ENCODE measurements at regions not wholly inside any gene's neighbourhood (a gene's known extent, or its start where the extent isn't known, plus 50 kb on each side); places are given as distances from the start of the nearest gene placed in this dataset.

GRCh38 chr5:114977979-114978573, 191.6 kb downstream of the TRIM36 start:
- intact Hi-C loops (cut with DNase I), result no loop called here
- ATAC-seq (ENCODE audit: poor library complexity), result no peak
- DNase-seq, result no peak

DNA sequence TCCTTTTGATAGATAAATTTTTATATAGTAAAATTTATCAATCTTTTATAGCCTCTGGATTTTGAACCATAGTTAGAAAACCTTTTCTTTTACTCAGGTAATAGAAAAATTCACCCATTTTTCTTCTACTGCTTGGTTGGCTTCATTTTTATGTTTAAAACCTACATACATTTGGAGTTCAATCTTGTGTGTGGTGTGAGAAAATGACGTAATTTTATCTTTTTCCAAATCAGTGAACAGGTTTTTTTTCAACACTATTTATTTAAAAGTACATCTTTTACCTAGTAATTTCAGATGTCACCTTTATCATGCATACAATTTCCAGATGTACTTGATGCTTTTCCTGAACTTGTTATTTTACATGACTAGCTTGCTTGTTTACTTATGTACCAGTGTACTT, 200.2 kb downstream of the TRIM36 start:
- intact Hi-C loops (cut with DNase I), result no loop called here
- DNase-seq, result no peak
- ATAC-seq (ENCODE audit: poor library complexity), result no peak

DNA sequence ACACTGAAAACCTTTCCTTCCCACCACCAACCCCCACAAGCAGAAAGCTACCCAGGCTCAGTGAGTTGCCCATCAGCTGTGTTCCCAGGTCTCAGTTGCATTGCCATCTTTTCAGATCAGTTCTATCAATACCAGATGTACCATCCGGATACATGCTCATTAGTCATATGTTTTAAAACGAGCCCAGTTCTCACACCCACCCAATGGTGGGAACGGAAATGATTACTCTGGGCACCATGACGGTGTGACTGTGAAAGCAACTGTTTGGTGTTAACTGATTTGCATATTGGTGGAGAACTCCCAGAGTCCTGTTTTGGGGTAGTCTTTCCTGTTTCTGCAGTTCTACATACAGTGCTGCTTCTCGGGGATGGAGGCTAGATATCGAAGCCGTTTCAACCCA, 212.3 kb downstream of the TRIM36 start:
- no peak for ATAC-seq (ENCODE audit: poor library complexity)
- no peak for DNase-seq
- intact Hi-C loops (cut with DNase I), result no loop called here

GRCh38 chr5:114953565-114953964, 216.1 kb downstream of the TRIM36 start:
- DNase-seq, result no peak
- ATAC-seq (ENCODE audit: poor library complexity), result no peak
- intact Hi-C loops (cut with DNase I), result no loop called here

DNA sequence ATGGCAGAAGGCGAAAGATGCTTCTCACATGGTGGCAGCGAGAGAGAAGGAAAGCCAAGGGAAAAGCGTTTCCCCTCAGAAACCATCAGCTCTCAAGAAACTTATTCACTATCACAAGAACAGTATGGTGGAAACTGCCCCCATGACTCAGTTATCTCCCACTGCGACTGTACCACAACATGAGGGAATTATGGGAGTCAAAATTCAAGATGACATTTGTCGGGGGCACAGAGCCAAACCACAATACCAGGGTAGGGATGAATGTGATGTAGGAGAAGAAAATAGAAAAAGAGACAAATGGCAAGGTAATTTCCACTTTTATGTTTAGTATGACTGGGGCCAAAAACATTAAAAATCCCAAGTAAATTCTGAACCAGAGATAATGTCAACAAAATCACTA, 216.8 kb downstream of the TRIM36 start:
- intact Hi-C loops (cut with DNase I), result no loop called here
- no peak for ATAC-seq (ENCODE audit: poor library complexity)
- DNase-seq, result no peak

- DNase-seq, result no peak
- intact Hi-C loops (cut with DNase I), result no loop called here
- ATAC-seq (ENCODE audit: poor library complexity), result no peak
These were observed 220.0 kb downstream of the TRIM36 start for GRCh38 chr5:114949756-114950155.

DNA sequence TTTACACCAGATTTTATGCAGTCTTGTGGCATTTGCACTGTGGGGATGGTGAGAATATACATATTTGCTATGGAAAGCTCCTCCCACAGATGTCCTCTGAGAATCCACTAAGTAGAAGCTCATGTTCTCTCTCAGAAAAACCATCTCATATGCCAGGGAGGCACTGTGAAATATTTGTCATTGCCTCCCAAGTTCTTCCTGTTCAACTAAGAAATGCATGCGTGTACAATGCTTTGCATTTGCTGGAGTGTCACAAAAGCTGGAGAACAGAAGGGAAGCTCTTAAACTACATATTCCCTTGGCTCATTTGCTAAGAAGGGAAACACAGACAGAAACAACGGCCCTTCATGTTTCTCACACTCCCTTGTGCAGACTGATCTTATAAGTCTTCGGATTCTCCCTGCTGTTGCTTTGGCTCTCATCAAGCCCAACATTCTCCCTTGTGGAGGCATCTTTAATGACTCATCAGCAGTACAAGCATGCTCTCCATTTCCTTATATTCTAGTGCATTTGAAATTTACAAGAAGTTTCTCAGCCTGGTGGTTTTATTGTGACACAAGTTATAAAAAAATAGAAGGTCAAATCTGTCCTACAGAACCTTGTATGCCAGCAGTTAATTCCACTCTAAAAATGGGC, 220.6 kb downstream of the TRIM36 start:
- DNase-seq, result no peak
- intact Hi-C loops (cut with DNase I), result no loop called here
- no peak for ATAC-seq (ENCODE audit: poor library complexity)

GRCh38 chr5:114948363-114948762, 221.3 kb downstream of the TRIM36 start:
- ATAC-seq (ENCODE audit: poor library complexity) (no peak), DNase-seq (no peak)
- intact Hi-C loops (cut with DNase I), result no loop called here

- no peak for DNase-seq
- intact Hi-C loops (cut with DNase I), result no loop called here
- ATAC-seq (ENCODE audit: poor library complexity), result no peak
These were observed 229.0 kb downstream of the TRIM36 start for GRCh38 chr5:114940709-114941108.

- ATAC-seq (ENCODE audit: poor library complexity) (no peak), DNase-seq (no peak)
- intact Hi-C loops (cut with DNase I), result no loop called here
These were observed 234.2 kb downstream of the TRIM36 start for GRCh38 chr5:114935490-114935889.

GRCh38 chr5:114928644-114929462, 240.9 kb downstream of the TRIM36 start:
- ATAC-seq (ENCODE audit: poor library complexity) (no peak), DNase-seq (no peak)
- intact Hi-C loops (cut with DNase I), result no loop called here

DNA sequence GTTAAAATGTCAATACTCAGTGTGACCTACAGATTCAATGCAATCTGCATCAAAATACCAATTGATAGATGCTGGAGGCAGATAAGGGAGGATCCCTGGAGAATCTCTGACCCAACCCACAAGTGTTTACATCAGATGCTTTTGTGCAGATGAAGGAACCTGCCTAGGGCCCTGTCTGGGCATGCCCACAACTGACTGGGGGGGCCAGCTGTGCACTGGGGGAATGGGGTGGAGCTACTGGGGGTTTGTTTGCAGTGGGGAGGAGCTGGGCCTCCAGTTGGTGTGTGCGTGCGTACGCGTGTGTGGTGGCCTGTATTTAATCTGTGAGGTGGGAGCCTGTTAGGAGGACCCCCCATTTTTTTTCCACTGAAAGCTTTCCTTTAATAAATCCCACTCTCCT, 244.9 kb downstream of the TRIM36 start:
- no peak for DNase-seq
- intact Hi-C loops (cut with DNase I), result no loop called here
- no peak for ATAC-seq (ENCODE audit: poor library complexity)

DNA sequence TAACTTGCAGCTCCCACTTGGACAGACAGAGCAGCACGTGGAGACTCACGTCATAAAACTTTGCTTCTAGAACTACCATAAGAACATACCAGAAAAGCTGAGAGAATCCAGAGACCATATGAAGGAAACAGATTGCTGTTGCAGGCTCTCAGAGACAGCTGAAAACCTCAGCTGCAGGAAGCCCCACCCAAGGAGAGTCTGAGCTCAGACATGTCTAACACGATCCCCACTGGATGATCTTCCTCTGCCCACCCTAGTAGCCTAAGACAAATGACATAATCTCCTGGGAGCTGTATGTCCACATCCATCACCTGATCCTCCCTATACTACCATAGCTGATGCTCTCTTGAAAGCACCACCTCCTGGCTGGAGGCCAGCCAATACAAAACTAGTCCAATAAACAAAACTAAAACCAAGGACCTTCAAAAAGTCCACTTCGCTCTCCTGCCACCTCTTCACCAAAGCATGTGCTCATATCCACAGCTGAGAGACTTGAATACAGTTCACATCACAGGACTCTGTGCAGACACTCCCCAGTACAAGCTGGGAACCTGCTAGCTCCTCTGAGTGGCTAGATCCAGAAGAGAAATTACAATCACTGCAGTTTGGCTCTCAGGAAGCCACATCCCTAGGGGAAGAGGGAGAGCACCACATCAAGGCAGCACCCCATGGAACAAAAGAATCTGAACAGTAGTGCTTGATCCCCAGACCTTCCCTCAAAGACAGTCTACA, 257.4 kb downstream of the TRIM36 start:
- ATAC-seq (ENCODE audit: poor library complexity), result no peak
- no peak for DNase-seq

DNA sequence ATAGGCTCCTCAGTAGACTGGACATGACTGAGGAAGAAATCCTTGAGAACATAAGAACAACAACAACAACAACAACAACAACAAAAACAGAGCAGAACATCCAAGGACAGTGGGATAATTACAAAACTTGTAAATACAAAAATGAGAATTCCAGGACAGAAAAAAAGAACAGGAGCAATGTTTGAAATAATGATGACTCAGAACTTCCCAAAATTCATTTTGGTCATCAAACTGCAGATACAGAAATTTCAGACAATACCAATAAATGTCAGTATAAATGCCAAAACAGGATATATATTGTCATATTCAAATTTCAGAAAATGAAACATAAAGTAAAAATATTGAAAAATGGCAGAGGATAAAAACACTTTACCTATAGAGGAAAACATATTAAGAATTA, 259.0 kb downstream of the TRIM36 start:
- intact Hi-C loops (cut with DNase I), result no loop called here
- ATAC-seq (ENCODE audit: poor library complexity) (no peak), DNase-seq (no peak)

More for the DNA sequence above, 257.4 kb downstream of the TRIM36 start:
- intact Hi-C loops (cut with DNase I), result no loop called here

DNA sequence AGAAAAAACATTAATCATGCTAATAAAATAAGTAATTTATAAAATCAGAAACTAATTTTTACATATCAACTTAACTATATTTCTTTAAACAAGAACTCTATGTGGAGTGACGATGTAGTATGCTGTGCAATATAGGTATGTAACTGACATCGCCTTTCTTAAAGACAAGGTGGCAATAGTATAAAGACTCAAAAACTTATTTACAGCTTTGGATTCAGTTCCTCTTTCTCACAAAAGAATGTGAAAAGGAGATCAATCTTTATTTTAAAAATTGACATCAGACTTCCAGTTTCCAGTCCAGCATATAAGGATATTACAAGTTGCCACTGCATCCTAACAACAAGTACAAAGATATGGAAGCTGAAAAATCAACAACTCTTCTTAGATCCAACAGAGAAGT, 260.3 kb downstream of the TRIM36 start:
- no peak for ATAC-seq (ENCODE audit: poor library complexity)
- intact Hi-C loops (cut with DNase I), result no loop called here
- DNase-seq, result no peak

DNA sequence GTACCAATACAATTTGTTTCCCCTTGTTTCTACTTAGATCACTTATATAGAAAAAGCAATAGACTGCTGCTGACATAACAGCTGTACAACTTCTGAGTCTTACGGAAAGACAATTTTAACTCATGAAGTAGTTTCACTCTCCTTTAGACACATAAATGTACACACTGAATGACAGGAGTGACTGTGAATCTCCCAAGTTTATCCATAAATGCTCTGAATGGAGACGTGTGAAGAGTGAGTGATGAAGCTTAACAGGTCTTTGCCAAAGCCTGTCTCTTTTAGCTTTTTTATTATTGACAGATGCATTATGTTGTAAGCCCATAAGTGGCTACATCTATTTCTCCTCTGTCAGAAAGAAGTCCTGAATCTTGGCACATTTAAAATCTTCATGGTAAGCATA, 265.9 kb downstream of the TRIM36 start:
- ATAC-seq (ENCODE audit: poor library complexity), result no peak

GRCh38 chr5:114898602-114899001, 271.1 kb downstream of the TRIM36 start:
- DNase-seq (no peak), ATAC-seq (ENCODE audit: poor library complexity) (no peak)
- intact Hi-C loops (cut with DNase I), result no loop called here

More for the DNA sequence above, 265.9 kb downstream of the TRIM36 start:
- intact Hi-C loops (cut with DNase I), result no loop called here
- DNase-seq, result no peak

GRCh38 chr5:114883675-114884074, 286.0 kb downstream of the TRIM36 start:
- intact Hi-C loops (cut with DNase I), result no loop called here
- no peak for DNase-seq

DNA sequence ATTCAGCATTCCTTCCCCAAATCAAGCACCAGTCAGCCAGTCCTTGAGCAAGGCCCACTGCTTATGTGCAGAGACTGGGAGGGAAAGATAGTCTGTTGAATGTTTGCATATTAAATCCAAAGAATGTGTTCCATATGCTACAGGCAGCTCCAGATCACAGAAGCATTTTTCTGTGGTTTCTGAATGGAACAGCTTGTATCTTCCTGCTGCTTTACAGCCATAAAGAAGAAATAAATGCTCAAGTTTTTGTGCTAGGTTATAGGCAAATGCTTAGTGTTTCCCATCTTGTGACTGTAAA, 310.3 kb downstream of the TRIM36 start:
- intact Hi-C loops (cut with DNase I), result no loop called here
- ATAC-seq (ENCODE audit: poor library complexity), result no peak
- no peak for DNase-seq

More at GRCh38 chr5:114883675-114884074, 286.0 kb downstream of the TRIM36 start:
- ATAC-seq (ENCODE audit: poor library complexity), result no peak
